ENCODE measurements at regions not wholly inside any gene's neighbourhood (a gene's known extent, or its start where the extent isn't known, plus 50 kb on each side); places are given as distances from the start of the nearest gene placed in this dataset.

- Histone ChIP-seq H3K4me1 (replicated peaks in 1 of 4; ENCODE audit: control insufficient read depth in 3 of 4, insufficient read depth in 4 of 4, low read length in 3 of 4) (no peaks in the 10 kb centered on the region), H3K4me3 (ENCODE audit: extremely low read depth in 1 of 4, insufficient read depth in 2 of 4, low read depth in 3 of 4, low read length in 4 of 4) (no peak overlapping the region), H3K4me2 (ENCODE audit: insufficient read depth in 1 of 2, low read depth in 2 of 2, low read length in 2 of 2) (no peak overlapping the region), H3K36me3 (ENCODE audit: control insufficient read depth in 2 of 4, insufficient read depth in 4 of 4, low read length in 3 of 4) (no peaks in the 10 kb centered on the region), H3K27ac (ENCODE audit: low read depth, low read length) (no peak overlapping the region), H4K8ac (ENCODE audit: extremely low read depth, insufficient read depth, low read length) (no peak overlapping the region), H3K4ac (replicated peaks; ENCODE audit: insufficient read length, low read depth, low read length) (no peak overlapping the region), H3K9me3 (ENCODE audit: insufficient read depth in 2 of 2, low read depth in 1 of 2, low read length in 1 of 2) (no peaks in the 10 kb centered on the region), H2BK20ac (ENCODE audit: low read length) (no peak overlapping the region), H2AFZ (ENCODE audit: low read length) (no peak overlapping the region), H3K18ac (ENCODE audit: extremely low read depth, low read length) (no peak overlapping the region), H2AK5ac (ENCODE audit: low read depth, low read length) (no peak overlapping the region), H3K14ac (ENCODE audit: insufficient read length) (no peak overlapping the region), H3K79me1 (ENCODE audit: low read depth, low read length) (no peaks in the 10 kb centered on the region), H2BK120ac (replicated peaks; ENCODE audit: low read depth, low read length) (no peak overlapping the region), H2BK12ac (ENCODE audit: low read depth, low read length) (no peak overlapping the region), H3K79me2 (ENCODE audit: control insufficient read depth in 1 of 2, insufficient read depth in 2 of 2, low read length in 2 of 2) (no peaks in the 10 kb centered on the region), H2BK5ac (ENCODE audit: low read depth, low read length) (no peak overlapping the region), H3K56ac (replicated peaks; ENCODE audit: insufficient read length, low read depth, low read length) (no peak overlapping the region), H4K5ac (ENCODE audit: insufficient read length, low read depth, low read length) (no peak overlapping the region), H4K91ac (replicated peaks; ENCODE audit: insufficient read length, low read length) (no peak overlapping the region), H4K20me1 (replicated peaks in 1 of 2; ENCODE audit: control insufficient read depth in 1 of 2, insufficient read depth in 2 of 2, low read length in 2 of 2) (no peaks in the 10 kb centered on the region), H2BK15ac (ENCODE audit: low read length) (no peak overlapping the region), H3K23me2 (ENCODE audit: low read depth, low read length) (no peaks in the 10 kb centered on the region), H3K9ac (replicated peaks in 1 of 4; ENCODE audit: extremely low read depth in 1 of 4, low read depth in 3 of 4, low read length in 3 of 4) (no peak overlapping the region), H3K23ac (ENCODE audit: insufficient read length) (no peak overlapping the region), H3K27me3 (replicated peaks in 1 of 4; ENCODE audit: control insufficient read depth in 3 of 4, extremely low read depth in 1 of 4, insufficient read depth in 3 of 4, low read length in 3 of 4) (no peaks in the 10 kb centered on the region)
- DNase-seq (ENCODE audit: low read depth in 1 of 2, low spot score in 2 of 2) (no peak), FAIRE-seq (no peak)
- ChIA-PET POLR2A (ENCODE audit: partially characterized antibody) (no interaction called here), CTCF (ENCODE audit: partially characterized antibody) (interaction anchor here (0.8 to 3.1 kb wide), 3 partner anchors 10 to 12 kb away, joined by 3 to 13 read pairs (median 3); no protein-coding TSS in a partner anchor)
- 73% methylated on average over 1 of the region's 1 CpG; no CpG with 5 or more reads in 1 of the 2 experiments for WGBS, 2 experiments (ENCODE audit: extremely low coverage in 1 of 2, insufficient coverage in 1 of 2, insufficient read length in 1 of 2, insufficient replicate concordance in 2 of 2, low coverage in 1 of 2, low lambda C conversion rate in 2 of 2, missing lambda C conversion rate in 1 of 2)
- TF ChIP-seq NANOG (IDR thresholded peaks at IDR 0.05; ENCODE audit: insufficient read depth, low read depth, low read length, poor library complexity, severe bottlenecking) = no peak
- TF ChIP-seq NRF1 (IDR thresholded peaks at IDR 0.05; ENCODE audit: low read depth, low read length) = no peak
- TF ChIP-seq PHF8 (conservative IDR thresholded peaks at IDR 0.05; ENCODE audit: low read depth, low read length) = no peak
- no peak for TF ChIP-seq TAF1 (IDR thresholded peaks at IDR 0.05; ENCODE audit: low read depth, low read length)
- no peak for TF ChIP-seq JUND (IDR thresholded peaks at IDR 0.05; ENCODE audit: low read length)
- TF ChIP-seq CBX5 (IDR thresholded peaks at IDR 0.05; ENCODE audit: low read depth, low read length) = no peak
- no peak for TF ChIP-seq SP4 (IDR thresholded peaks at IDR 0.05; ENCODE audit: low read length)
- TF ChIP-seq KDM4A (IDR thresholded peaks at IDR 0.05; ENCODE audit: low read depth, low read length, severe bottlenecking) = no peak
- no peak for TF ChIP-seq EZH2 (IDR thresholded peaks at IDR 0.05; ENCODE audit: low read depth, low read length, severe bottlenecking)
- TF ChIP-seq RAD21 (IDR thresholded peaks at IDR 0.05 in 1 of 2, conservative IDR thresholded peaks at IDR 0.05 in 1 of 2; ENCODE audit: low read depth in 2 of 2, low read length in 2 of 2) = no peak
Observed at GRCh38 chr2:59575191-59575590, 978.3 kb downstream of the BCL11A start.
